HepG2 (cell line): ENCODE measurements at regions not wholly inside any gene's neighbourhood (a gene's known extent, or its start where the extent isn't known, plus 50 kb on each side); places are given as distances from the start of the nearest gene placed in this dataset.

Experiments used
- EHMT2 ChIP-seq: fragments of 200-600 bp; sonication (generic); IDR thresholded peaks from 2 replicates; pipeline ENCODE4 v1.7.0; 2017; ENCODE audit warnings: antibody characterized with exemption, low read depth, low read length, borderline replicate concordance
- ZFP37 ChIP-seq: sonication (generic); formaldehyde crosslinking; IDR thresholded peaks from 2 replicates; pipeline ENCODE4 v1.4.0; 2020; ENCODE audit warnings: missing genetic modification reagents, borderline replicate concordance
- ZNF674 ChIP-seq: sonication (generic); formaldehyde crosslinking; IDR thresholded peaks from 2 replicates; pipeline ENCODE4 v1.5.0; 2020; ENCODE audit warnings: low read depth, mild to moderate bottlenecking, missing genetic modification reagents
- TF ChIP-seq, protein P1 (sequence below): sonication (generic); formaldehyde crosslinking; IDR thresholded peaks from 2 replicates; pipeline ENCODE4 v1.5.1; 2020; ENCODE audit warnings: missing genetic modification reagents, mild to moderate bottlenecking, borderline replicate concordance

DNA sequence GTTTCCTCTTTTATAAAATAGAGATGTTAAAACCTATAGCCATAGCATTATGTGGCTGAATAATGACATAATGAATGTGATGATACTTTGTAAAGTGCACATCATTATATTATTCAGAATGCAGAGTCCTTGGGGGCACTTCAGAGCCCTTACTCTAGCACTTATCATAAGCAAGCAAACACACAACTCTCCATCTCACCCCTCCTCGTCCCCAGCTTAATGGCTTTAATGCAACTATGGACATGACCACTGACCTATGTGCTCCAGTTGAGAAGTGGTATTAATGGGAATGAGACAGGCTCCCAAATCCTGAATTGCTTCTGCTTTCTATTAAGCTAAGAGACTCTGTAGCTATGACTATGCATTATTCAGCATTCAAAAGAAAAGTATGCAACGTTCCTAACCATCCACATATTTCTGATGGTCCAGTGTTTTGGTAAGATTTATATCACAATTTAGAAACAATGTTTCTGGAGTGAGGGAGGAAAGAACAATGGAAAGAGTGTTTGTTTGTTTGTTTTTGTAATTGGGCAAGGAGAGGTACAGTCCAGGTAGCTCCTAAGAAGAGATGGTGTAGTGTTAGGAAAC, 194.0 kb upstream of the PLXNA2 start:
- no peak for TF ChIP-seq ZNF674 (CRISPR knock-in tag)
- TF ChIP-seq, protein P1, sequence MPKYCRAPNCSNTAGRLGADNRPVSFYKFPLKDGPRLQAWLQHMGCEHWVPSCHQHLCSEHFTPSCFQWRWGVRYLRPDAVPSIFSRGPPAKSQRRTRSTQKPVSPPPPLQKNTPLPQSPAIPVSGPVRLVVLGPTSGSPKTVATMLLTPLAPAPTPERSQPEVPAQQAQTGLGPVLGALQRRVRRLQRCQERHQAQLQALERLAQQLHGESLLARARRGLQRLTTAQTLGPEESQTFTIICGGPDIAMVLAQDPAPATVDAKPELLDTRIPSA: no peak
- TF ChIP-seq EHMT2: no peak
- no peak for TF ChIP-seq ZFP37 (CRISPR knock-in tag)
